Fibroblast of lung (primary cell): ENCODE measurements at regions not wholly inside any gene's neighbourhood (a gene's known extent, or its start where the extent isn't known, plus 50 kb on each side); places are given as distances from the start of the nearest gene placed in this dataset.

ENCODE experiments used
- EZH2 ChIP-seq: IDR thresholded peaks from 2 replicates; pipeline ENCODE4 v1.5.1; 2012; ENCODE audit warnings: low read length, control low read depth, mild to moderate bottlenecking; ENCODE audit errors: missing control alignments
- TF ChIP-seq, protein P1 (sequence below), 2 donors: IDR thresholded peaks in 1 of 2; conservative IDR thresholded peaks in 1 of 2; 1 replicate in 1 of 2; 2 replicates in 1 of 2; pipeline ENCODE4 v1.5.1; 2011 to 2012; ENCODE audit warnings: low read length in 2 of 2, control low read depth in 1 of 2, inconsistent platforms in 1 of 2, low read depth in 1 of 2, mild to moderate bottlenecking in 1 of 2

- TF ChIP-seq, protein P1, sequence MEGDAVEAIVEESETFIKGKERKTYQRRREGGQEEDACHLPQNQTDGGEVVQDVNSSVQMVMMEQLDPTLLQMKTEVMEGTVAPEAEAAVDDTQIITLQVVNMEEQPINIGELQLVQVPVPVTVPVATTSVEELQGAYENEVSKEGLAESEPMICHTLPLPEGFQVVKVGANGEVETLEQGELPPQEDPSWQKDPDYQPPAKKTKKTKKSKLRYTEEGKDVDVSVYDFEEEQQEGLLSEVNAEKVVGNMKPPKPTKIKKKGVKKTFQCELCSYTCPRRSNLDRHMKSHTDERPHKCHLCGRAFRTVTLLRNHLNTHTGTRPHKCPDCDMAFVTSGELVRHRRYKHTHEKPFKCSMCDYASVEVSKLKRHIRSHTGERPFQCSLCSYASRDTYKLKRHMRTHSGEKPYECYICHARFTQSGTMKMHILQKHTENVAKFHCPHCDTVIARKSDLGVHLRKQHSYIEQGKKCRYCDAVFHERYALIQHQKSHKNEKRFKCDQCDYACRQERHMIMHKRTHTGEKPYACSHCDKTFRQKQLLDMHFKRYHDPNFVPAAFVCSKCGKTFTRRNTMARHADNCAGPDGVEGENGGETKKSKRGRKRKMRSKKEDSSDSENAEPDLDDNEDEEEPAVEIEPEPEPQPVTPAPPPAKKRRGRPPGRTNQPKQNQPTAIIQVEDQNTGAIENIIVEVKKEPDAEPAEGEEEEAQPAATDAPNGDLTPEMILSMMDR (conservative IDR thresholded peaks at IDR 0.05 in 1 of 2, IDR thresholded peaks at IDR 0.05 in 1 of 2; ENCODE audit: low read depth in 1 of 2, low read length in 2 of 2), result no peak
- no peak for TF ChIP-seq EZH2
Observed at GRCh38 chrX:134732152-134732551, 64.9 kb downstream of the PABIR2 start.
